H1 (cell line): ENCODE measurements at regions not wholly inside any gene's neighbourhood (a gene's known extent, or its start where the extent isn't known, plus 50 kb on each side); places are given as distances from the start of the nearest gene placed in this dataset.

Experiments used
- CTCF ChIA-PET: fragments of 300-600 bp; sonication (Branson Sonifier 250); formaldehyde crosslinking; loops from one replicate; lab custom pipeline; 2021; ENCODE audit not compliant: partially characterized antibody; lab: Charles Lee
- POLR2A ChIA-PET: fragments of 300-600 bp; sonication (Branson Sonifier 250); formaldehyde crosslinking; loops from one replicate; lab custom pipeline; 2021; ENCODE audit warnings: inconsistent platforms; ENCODE audit not compliant: partially characterized antibody; lab: Charles Lee
- DNase-seq, 2 experiments: peaks; one replicate each; pipeline versions ENCODE4 v3.0.0 to v3.0.0-alpha.2; 2010 to 2022; ENCODE audit warnings: low spot score in 2 of 2, low read depth in 1 of 2, mixed read lengths in 1 of 2
- FAIRE-seq: peaks from 2 replicates; lab custom pipeline; 2011; peaks lifted over from hg19 to GRCh38; lab: Jason Lieb, UNC
- H2AFZ ChIP-seq: 2 replicates; pipeline ENCODE4 v1.8.1; 2012; ENCODE audit warnings: low read length, inconsistent platforms
- H2AK5ac ChIP-seq: 2 replicates; pipeline ENCODE4 v1.6.1; 2013; ENCODE audit warnings: low read depth, low read length
- H2BK120ac ChIP-seq: replicated peaks from 2 replicates; pipeline ENCODE3; 2013; ENCODE audit warnings: low read depth, low read length, inconsistent platforms
- H2BK12ac ChIP-seq: 2 replicates; pipeline ENCODE4 v1.6.1; 2013; ENCODE audit warnings: low read depth, low read length
- H2BK15ac ChIP-seq: 2 replicates; pipeline ENCODE4 v1.6.1; 2013; ENCODE audit warnings: low read length
- H2BK20ac ChIP-seq: 2 replicates; pipeline ENCODE4 v1.6.1; 2013; ENCODE audit warnings: low read length
- H2BK5ac ChIP-seq: 2 replicates; pipeline ENCODE4 v1.6.1; 2013; ENCODE audit warnings: low read depth, low read length
- H3K14ac ChIP-seq: 2 replicates; pipeline ENCODE4 v1.6.1; 2013; ENCODE audit warnings: inconsistent platforms; ENCODE audit not compliant: insufficient read length
- H3K18ac ChIP-seq: 2 replicates; pipeline ENCODE4 v1.6.1; 2013; ENCODE audit warnings: low read length; ENCODE audit errors: extremely low read depth
- H3K23ac ChIP-seq: 2 replicates; pipeline ENCODE4 v1.6.1; 2013; ENCODE audit warnings: inconsistent platforms; ENCODE audit not compliant: insufficient read length
- H3K23me2 ChIP-seq: 2 replicates; pipeline ENCODE4 v1.6.1; 2013; ENCODE audit warnings: low read depth, low read length
- H3K27ac ChIP-seq: 2 replicates; pipeline ENCODE4 v1.6.1; 2011; ENCODE audit warnings: low read depth, low read length, inconsistent platforms
- H3K27me3 ChIP-seq, 4 experiments: replicated peaks in 1 of 4; 1 replicate in 1 of 4; 2 replicates in 3 of 4; pipeline versions ENCODE4 v1.6.1 to v1.8.1; 2011 to 2013; ENCODE audit warnings: low read length in 3 of 4, mild to moderate bottlenecking in 3 of 4, inconsistent platforms in 2 of 4, mixed read lengths in 2 of 4, moderate library complexity in 1 of 4; ENCODE audit not compliant: control insufficient read depth in 3 of 4, insufficient read depth in 3 of 4; ENCODE audit errors: extremely low read depth in 1 of 4
- H3K36me3 ChIP-seq, 4 experiments: 2 replicates each; pipeline versions ENCODE4 v1.6.1 to v1.8.1; 2011 to 2013; ENCODE audit warnings: mild to moderate bottlenecking in 4 of 4, low read length in 3 of 4, moderate library complexity in 2 of 4, control low read depth in 1 of 4, inconsistent platforms in 1 of 4; ENCODE audit not compliant: insufficient read depth in 4 of 4, control insufficient read depth in 2 of 4
- H3K4ac ChIP-seq: replicated peaks from 2 replicates; pipeline ENCODE3; 2013; ENCODE audit warnings: low read length, low read depth, mixed read lengths, inconsistent platforms; ENCODE audit not compliant: insufficient read length
- H3K4me1 ChIP-seq, 4 experiments: replicated peaks in 1 of 4; 1 replicate in 1 of 4; 2 replicates in 3 of 4; pipeline versions ENCODE4 v1.6.1 to v1.8.1; 2011 to 2013; ENCODE audit warnings: low read length in 3 of 4, inconsistent platforms in 2 of 4, mixed read lengths in 1 of 4; ENCODE audit not compliant: insufficient read depth in 4 of 4, control insufficient read depth in 3 of 4
- H3K4me2 ChIP-seq, 2 experiments: 2 replicates each; pipeline versions ENCODE4 v1.6.1 to v1.8.1; 2011 to 2013; ENCODE audit warnings: low read depth in 2 of 2, low read length in 2 of 2, control low read depth in 1 of 2, inconsistent platforms in 1 of 2, mild to moderate bottlenecking in 1 of 2; ENCODE audit not compliant: insufficient read depth in 1 of 2
- H3K4me3 ChIP-seq, 4 experiments: fragments of 200-600, 300-600 bp in 1 of 4; sonication (generic), shearing (Covaris generic), sonication (Bioruptor Twin) in 1 of 4; 2 replicates each; pipeline versions ENCODE4 v1.5.1 to v1.8.1; 2011 to 2016; ENCODE audit warnings: low read length in 4 of 4, low read depth in 3 of 4, control low read depth in 2 of 4, inconsistent platforms in 2 of 4, mild to moderate bottlenecking in 2 of 4, mixed read lengths in 1 of 4, moderate library complexity in 1 of 4; ENCODE audit not compliant: insufficient read depth in 2 of 4; ENCODE audit errors: extremely low read depth in 1 of 4
- H3K56ac ChIP-seq: replicated peaks from 2 replicates; pipeline ENCODE3; 2013; ENCODE audit warnings: low read depth, mild to moderate bottlenecking, mixed read lengths, low read length, inconsistent platforms; ENCODE audit not compliant: insufficient read length
- H3K79me1 ChIP-seq: 2 replicates; pipeline ENCODE4 v1.6.1; 2013; ENCODE audit warnings: low read depth, low read length, control low read depth
- H3K79me2 ChIP-seq, 2 experiments: 2 replicates each; pipeline versions ENCODE4 v1.6.1 to v1.8.1; 2012 to 2013; ENCODE audit warnings: low read length in 2 of 2, mild to moderate bottlenecking in 2 of 2, inconsistent platforms in 1 of 2; ENCODE audit not compliant: insufficient read depth in 2 of 2, control insufficient read depth in 1 of 2
- H3K9ac ChIP-seq, 4 experiments: replicated peaks in 1 of 4; 1 replicate in 1 of 4; 2 replicates in 3 of 4; pipeline versions ENCODE4 v1.6.1 to v1.8.1; 2011 to 2013; ENCODE audit warnings: low read depth in 3 of 4, low read length in 3 of 4, control low read depth in 2 of 4, mild to moderate bottlenecking in 2 of 4, moderate library complexity in 2 of 4, inconsistent platforms in 1 of 4; ENCODE audit errors: extremely low read depth in 1 of 4
- H3K9me3 ChIP-seq, 2 experiments: 2 replicates each; pipeline versions ENCODE4 v1.6.1 to v1.8.1; 2012 to 2013; ENCODE audit warnings: mild to moderate bottlenecking in 2 of 2, moderate library complexity in 2 of 2, control low read depth in 1 of 2, inconsistent platforms in 1 of 2, low read depth in 1 of 2, low read length in 1 of 2, mixed read lengths in 1 of 2; ENCODE audit not compliant: insufficient read depth in 2 of 2
- H4K20me1 ChIP-seq, 2 experiments: replicated peaks in 1 of 2; 2 replicates each; pipeline versions ENCODE3 to v1.8.1; 2011 to 2013; ENCODE audit warnings: inconsistent platforms in 2 of 2, low read length in 2 of 2, mild to moderate bottlenecking in 1 of 2; ENCODE audit not compliant: insufficient read depth in 2 of 2, control insufficient read depth in 1 of 2
- H4K5ac ChIP-seq: 2 replicates; pipeline ENCODE4 v1.6.1; 2013; ENCODE audit warnings: low read length, low read depth, mixed read lengths, inconsistent platforms; ENCODE audit not compliant: insufficient read length
- H4K8ac ChIP-seq: 2 replicates; pipeline ENCODE4 v1.8.0; 2013; ENCODE audit warnings: mild to moderate bottlenecking, moderate library complexity, low read length, inconsistent platforms; ENCODE audit not compliant: insufficient read depth; ENCODE audit errors: extremely low read depth
- H4K91ac ChIP-seq: replicated peaks from 2 replicates; pipeline ENCODE3; 2013; ENCODE audit warnings: low read length, mixed read lengths, inconsistent platforms; ENCODE audit not compliant: insufficient read length
- BACH1 ChIP-seq: IDR thresholded peaks from 2 replicates; pipeline ENCODE4 v1.6.1; 2012; ENCODE audit warnings: low read length, improper control_type of control experiment
- CTBP2 ChIP-seq: IDR thresholded peaks from 2 replicates; pipeline ENCODE4 v1.7.0; 2011; ENCODE audit warnings: borderline replicate concordance, mild to moderate bottlenecking, moderate library complexity, mixed read lengths, low read length; ENCODE audit not compliant: insufficient read depth, insufficient read length
- MAFK ChIP-seq: IDR thresholded peaks from 2 replicates; pipeline ENCODE4 v1.6.1; 2012; ENCODE audit warnings: low read depth, mild to moderate bottlenecking, improper control_type of control experiment, low read length
- RXRA ChIP-seq: IDR thresholded peaks from 2 replicates; pipeline ENCODE4 v1.6.1; 2011; ENCODE audit warnings: low read depth, mild to moderate bottlenecking, low read length, moderate library complexity; ENCODE audit not compliant: insufficient read depth
- SP2 ChIP-seq: IDR thresholded peaks from 2 replicates; pipeline ENCODE4 v1.6.1; 2012; ENCODE audit warnings: mild to moderate bottlenecking, low read length, inconsistent platforms
- USF2 ChIP-seq: IDR thresholded peaks from 2 replicates; pipeline ENCODE4 v1.6.1; 2011; ENCODE audit warnings: low read length, improper control_type of control experiment
- WGBS, 2 experiments: shearing (Covaris generic) in 1 of 2; methylation state at CpG; one replicate each; pipeline versions ENCODE4 v1.1.6 to v1.1.7; 2013 to 2015; ENCODE audit warnings: low lambda C conversion rate in 2 of 2, mixed read lengths in 2 of 2, inconsistent platforms in 1 of 2, low coverage in 1 of 2, missing lambda C conversion rate in 1 of 2; ENCODE audit not compliant: insufficient replicate concordance in 2 of 2, insufficient coverage in 1 of 2, insufficient read length in 1 of 2; ENCODE audit errors: extremely low coverage in 1 of 2, missing lambda C conversion rate in 1 of 2; 5-methylcytosine and 5-hydroxymethylcytosine counted together

DNA sequence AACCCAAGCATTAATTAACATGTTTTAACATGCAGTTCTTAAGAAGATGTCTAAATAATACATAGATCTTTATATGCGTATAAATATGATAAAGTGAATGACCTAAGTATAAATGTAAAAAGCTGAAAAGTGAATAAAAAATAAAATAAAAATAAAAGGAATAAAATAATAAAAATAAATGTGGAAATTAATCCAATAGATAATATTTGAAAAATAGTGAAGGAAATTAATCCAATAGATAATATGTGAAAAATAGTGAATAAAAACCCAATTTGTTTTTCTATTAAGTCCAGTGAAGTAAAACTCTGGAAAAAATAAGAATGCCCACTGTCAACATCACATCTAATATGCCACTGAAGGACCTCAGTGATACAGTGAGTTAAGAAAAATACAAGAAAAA, 180.6 kb upstream of the SLC27A6 start:
- H2BK120ac ChIP-seq: no peak overlapping the region
- no peak overlapping the region for H4K5ac ChIP-seq
- no peak overlapping the region for H3K9ac ChIP-seq
- H3K79me2 ChIP-seq: no peaks in the 10 kb centered on the region
- no peak overlapping the region for H3K4me2 ChIP-seq
- H2BK20ac ChIP-seq: no peak overlapping the region
- FAIRE-seq: no peak
- 91% methylated on average over 1 of the region's 1 CpG; no CpG with 5 or more reads in 1 of the 2 experiments for WGBS, 2 experiments
- no peak overlapping the region for H2AK5ac ChIP-seq
- H2AFZ ChIP-seq: no peak overlapping the region
- no peak overlapping the region for H3K23ac ChIP-seq
- ChIA-PET CTCF (no interaction called here), POLR2A (no interaction called here)
- H2BK5ac ChIP-seq: no peak overlapping the region
- H3K27ac ChIP-seq: no peak overlapping the region
- no peaks in the 10 kb centered on the region for H3K79me1 ChIP-seq
- H4K20me1 ChIP-seq: no peaks in the 10 kb centered on the region
- no peak overlapping the region for H3K14ac ChIP-seq
- peaks cover 0 to 2% (median 0%) of the 10 kb centered on the region in 4 experiments; a peak in 1 of 7 replicates for H3K4me1 ChIP-seq
- H3K36me3 ChIP-seq: no peaks in the 10 kb centered on the region; a peak in 1 of 8 replicates
- H3K4ac ChIP-seq: no peak overlapping the region
- H3K27me3 ChIP-seq: no peaks in the 10 kb centered on the region
- no peak for TF ChIP-seq SP2
- no peak for TF ChIP-seq BACH1
- TF ChIP-seq CTBP2: no peak
- TF ChIP-seq MAFK: no peak
- TF ChIP-seq RXRA: no peak
- TF ChIP-seq USF2: no peak
- H2BK12ac ChIP-seq: no peak overlapping the region
- H2BK15ac ChIP-seq: no peak overlapping the region
- H4K91ac ChIP-seq: no peak overlapping the region
- no peaks in the 10 kb centered on the region for H3K9me3 ChIP-seq
- H3K56ac ChIP-seq: no peak overlapping the region
- no peak overlapping the region for H3K18ac ChIP-seq
- no peaks in the 10 kb centered on the region for H3K23me2 ChIP-seq
- H4K8ac ChIP-seq: no peak overlapping the region
- no peak overlapping the region for H3K4me3 ChIP-seq
- no peak for DNase-seq
